Heart left ventricle (tissue), 16 donors: ENCODE measurements at regions not wholly inside any gene's neighbourhood (a gene's known extent, or its start where the extent isn't known, plus 50 kb on each side); places are given as distances from the start of the nearest gene placed in this dataset.

ENCODE experiments used
- ATAC-seq, 4 donors: fragments of 200-7000 bp; cut with Tn5 transposase; one replicate each; pipeline ENCODE4 v1.9.1; 2020 to 2022; ENCODE audit warnings: moderate library complexity in 4 of 4, mild to moderate bottlenecking in 3 of 4, moderate number of reproducible peaks in 1 of 4
- DNase-seq, 5 donors: peaks; one replicate each; pipeline ENCODE4 v3.0.0-alpha.2; 2020
- H3K27ac ChIP-seq, 12 donors: fragments of 200-600 bp; sonication (generic) in 4 of 12; one replicate each; pipeline versions ENCODE4 v1.5.0 to v1.8.0; 2016 to 2022; ENCODE audit warnings: mild to moderate bottlenecking in 2 of 12
- H3K27me3 ChIP-seq, 9 donors: fragments of 200-600 bp; sonication (generic) in 2 of 9; one replicate each; pipeline versions ENCODE4 v1.5.1 to v1.8.0; 2016 to 2022; ENCODE audit warnings: mild to moderate bottlenecking in 3 of 9
- H3K36me3 ChIP-seq, 9 donors: fragments of 200-600 bp; sonication (generic) in 2 of 9; one replicate each; pipeline versions ENCODE4 v1.5.0 to v1.8.0; 2018 to 2022; ENCODE audit warnings: mild to moderate bottlenecking in 2 of 9
- H3K4me1 ChIP-seq, 12 donors: fragments of 200-600 bp; sonication (generic) in 4 of 12; one replicate each; pipeline versions ENCODE4 v1.5.0 to v1.8.0; 2016 to 2022; ENCODE audit warnings: mild to moderate bottlenecking in 3 of 12
- H3K4me3 ChIP-seq, 12 donors: fragments of 200-600 bp; sonication (generic) in 4 of 12; one replicate each; pipeline versions ENCODE4 v1.5.0 to v1.8.0; 2017 to 2022; ENCODE audit warnings: mild to moderate bottlenecking in 9 of 12, moderate library complexity in 4 of 12
- H3K9me3 ChIP-seq, 12 donors: fragments of 200-600 bp; sonication (generic) in 4 of 12; one replicate each; pipeline versions ENCODE4 v1.5.0 to v1.8.0; 2016 to 2022; ENCODE audit warnings: mild to moderate bottlenecking in 1 of 12
- POLR2A ChIP-seq, 2 donors: fragments of 450-650 bp; IDR thresholded peaks; one replicate each; pipeline ENCODE4 v1.6.1; 2017; ENCODE audit warnings: antibody characterized with exemption in 2 of 2, mild to moderate bottlenecking in 2 of 2, moderate library complexity in 2 of 2
- WGBS, 4 donors: extraction: QIAGEN DNeasy Blood & Tissue Kit in 2 of 4; methylation state at CpG; one replicate each; pipeline versions ENCODE4 v1.1.5 to v1.1.7; 2013 to 2018; 5-methylcytosine and 5-hydroxymethylcytosine counted together
- intact Hi-C, 10 donors: fragments of 100-400 bp; cut with DNase I; formaldehyde crosslinking; loops; one replicate each; pipeline versions ENCODE4 v1.11.1 to v1.14.2; 2022
- TF ChIP-seq, protein P1 (sequence below), 12 donors: fragments of 200-600 bp; sonication (generic) in 4 of 12; IDR thresholded peaks; one replicate each; pipeline versions ENCODE4 v1.5.0 to v1.8.0; 2018 to 2022; ENCODE audit warnings: antibody characterized with exemption in 12 of 12, mild to moderate bottlenecking in 5 of 12
- donor health status: ischemic (EF 13 %, LVEDD 7.1; RV severe dilation, severe dysfunction).
- donor health status: healthy with polysubstance abuse.
- donor health status: DM: no; HTN: yes; CAD: no.
- donor health status: DM: no; HTN: no; CAD: no.
- donor health status: ischemic (EF 25% LVEDD 6.9; RV normal size, moderate dysfunction).
- donor health status: ischemic (EF 25% LVEDD 5.7; RV mildly dilated, moderate dysfunction).
- donor health status: healthy.
- donor health status: DM: yes; HTN: yes; CAD: no.
- donor health status: ischemic (EF 35%, LVEDD 5.7; RV mildly dilated, moderate dysfunction).
- donor health status: nonischemic (EF 11% LVEDD 7.7; RV severe dilation, severe dysfunction).
- donor health status: DM: yes; HTN: yes; CAD: no.
- donor health status: PGD.
- donor health status: ischemic (EF 29% LVEDD 5.4; RV normal size, mild dysfunction).
- donor health status: nonischemic (EF 23%, LVEDD 6.1; RV moderate dilation, normal function).

- Histone ChIP-seq H3K9me3 (no peaks in the 10 kb centered on the region), H3K27me3 (peaks cover 0 to 13% (median 0%) of the 10 kb centered on the region in 9 donors), H3K4me1 (peaks cover 0 to 6% (median 0%) of the 10 kb centered on the region in 12 donors), H3K36me3 (no peaks in the 10 kb centered on the region), H3K27ac (no peak overlapping the region), H3K4me3 (no peak overlapping the region)
- TF ChIP-seq, protein P1, sequence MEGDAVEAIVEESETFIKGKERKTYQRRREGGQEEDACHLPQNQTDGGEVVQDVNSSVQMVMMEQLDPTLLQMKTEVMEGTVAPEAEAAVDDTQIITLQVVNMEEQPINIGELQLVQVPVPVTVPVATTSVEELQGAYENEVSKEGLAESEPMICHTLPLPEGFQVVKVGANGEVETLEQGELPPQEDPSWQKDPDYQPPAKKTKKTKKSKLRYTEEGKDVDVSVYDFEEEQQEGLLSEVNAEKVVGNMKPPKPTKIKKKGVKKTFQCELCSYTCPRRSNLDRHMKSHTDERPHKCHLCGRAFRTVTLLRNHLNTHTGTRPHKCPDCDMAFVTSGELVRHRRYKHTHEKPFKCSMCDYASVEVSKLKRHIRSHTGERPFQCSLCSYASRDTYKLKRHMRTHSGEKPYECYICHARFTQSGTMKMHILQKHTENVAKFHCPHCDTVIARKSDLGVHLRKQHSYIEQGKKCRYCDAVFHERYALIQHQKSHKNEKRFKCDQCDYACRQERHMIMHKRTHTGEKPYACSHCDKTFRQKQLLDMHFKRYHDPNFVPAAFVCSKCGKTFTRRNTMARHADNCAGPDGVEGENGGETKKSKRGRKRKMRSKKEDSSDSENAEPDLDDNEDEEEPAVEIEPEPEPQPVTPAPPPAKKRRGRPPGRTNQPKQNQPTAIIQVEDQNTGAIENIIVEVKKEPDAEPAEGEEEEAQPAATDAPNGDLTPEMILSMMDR (IDR thresholded peaks at IDR 0.05) = no peak
- no peak for TF ChIP-seq POLR2A (IDR thresholded peaks at IDR 0.05)
- no peak for DNase-seq
- no peak for ATAC-seq
- intact Hi-C loops = loop anchor here in 5 of 10 donors (5.0 to 10.0 kb wide), 5 partner anchors 81 to 388 kb away; partner anchors contain the start of gene EFNB1 (in 1 of the 5)
- WGBS, 4 donors = 77 to 85% (median 79%) methylated on average over 15 to 17 of the region's 17 CpGs
These were observed 50.1 kb upstream of the PJA1 start for GRCh38 chrX:69215161-69215875.
